Stimulated activated CD8-positive, alpha-beta memory T cell treated with anti-CD3 and anti-CD28 coated beads, Interleukin-4, amount 100 ng/mL, for 1 hour (primary cell): ENCODE measurements at regions not wholly inside any gene's neighbourhood (a gene's known extent, or its start where the extent isn't known, plus 50 kb on each side); places are given as distances from the start of the nearest gene placed in this dataset.

Experiments used
- DNase-seq, 2 donors: peaks; one replicate each; pipeline ENCODE4 v3.0.0-alpha.2; 2020; ENCODE audit warnings: low read depth in 2 of 2, low spot score in 1 of 2

- DNase-seq = no peak
Observed at GRCh38 chr5:61783481-61783880, 451.4 kb downstream of the ZSWIM6 start.

- DNase-seq = no peak
Observed at GRCh38 chr5:61784341-61784740, 452.3 kb downstream of the ZSWIM6 start.

GRCh38 chr5:61788548-61788947, 456.5 kb downstream of the ZSWIM6 start:
- no peak for DNase-seq

GRCh38 chr5:61790007-61790406, 457.9 kb downstream of the ZSWIM6 start:
- no peak for DNase-seq

DNA sequence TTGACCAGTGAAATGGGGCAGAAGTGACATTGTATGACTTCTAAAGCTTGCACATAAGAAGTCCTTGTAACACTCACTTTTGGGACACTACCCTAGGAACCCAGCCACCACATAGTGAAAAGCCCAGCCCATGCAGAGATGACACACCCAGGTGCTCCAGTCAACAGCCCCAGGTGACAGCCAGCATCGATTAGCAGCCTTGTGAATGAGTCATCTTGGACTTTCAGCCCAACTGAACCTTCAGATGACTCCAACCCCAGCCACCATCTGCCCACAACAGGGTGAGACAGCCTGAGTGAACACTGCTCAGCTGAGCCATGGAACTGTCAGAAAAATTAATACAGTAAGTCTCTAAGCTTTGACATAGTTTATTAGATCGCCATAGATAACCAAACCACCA, 458.6 kb downstream of the ZSWIM6 start:
- DNase-seq = no peak

- no peak for DNase-seq
Observed at GRCh38 chr5:61796773-61797172, 464.7 kb downstream of the ZSWIM6 start.

- DNase-seq = no peak
Observed at GRCh38 chr5:61800450-61800849, 468.4 kb downstream of the ZSWIM6 start.

DNA sequence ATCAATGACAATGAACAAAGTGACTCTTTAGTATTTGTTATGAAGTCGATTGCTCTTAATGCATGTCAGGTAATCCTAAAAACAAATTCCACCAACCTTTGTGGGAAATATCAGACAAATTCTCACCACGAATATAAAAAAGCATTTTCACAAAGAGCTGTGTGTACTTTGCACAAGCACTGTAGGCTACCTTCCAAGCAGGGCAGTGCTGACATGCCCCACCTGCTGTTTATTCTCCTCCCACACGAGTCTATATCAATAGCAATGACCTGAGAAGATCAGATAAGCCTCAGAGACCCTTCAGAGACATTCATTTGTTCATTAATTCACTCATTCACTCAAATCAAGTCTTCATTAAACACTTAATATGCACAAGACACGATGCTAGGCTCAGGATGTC, 469.1 kb downstream of the ZSWIM6 start:
- no peak for DNase-seq

- DNase-seq = no peak
Observed at GRCh38 chr5:61802456-61802855, 470.4 kb downstream of the ZSWIM6 start.

DNA sequence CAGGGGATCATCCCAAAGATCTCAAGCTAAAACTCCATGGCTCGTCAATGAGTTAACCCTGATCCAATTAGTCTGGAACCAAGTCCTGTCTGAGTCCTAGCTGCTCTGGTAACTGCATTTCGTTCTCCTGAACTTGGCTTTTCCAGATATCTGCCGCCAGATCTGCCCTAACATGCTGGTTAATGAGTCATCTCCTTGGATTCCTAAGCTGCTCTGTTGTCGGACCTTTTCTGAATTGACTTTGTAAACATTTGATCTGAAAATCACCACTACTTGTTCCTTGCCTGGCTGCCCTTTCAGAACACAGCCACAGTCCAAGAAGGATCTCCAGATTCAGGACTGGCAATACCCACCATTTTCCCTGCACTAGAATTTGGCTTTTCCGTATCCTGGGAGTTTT, 473.0 kb downstream of the ZSWIM6 start:
- no peak for DNase-seq

DNA sequence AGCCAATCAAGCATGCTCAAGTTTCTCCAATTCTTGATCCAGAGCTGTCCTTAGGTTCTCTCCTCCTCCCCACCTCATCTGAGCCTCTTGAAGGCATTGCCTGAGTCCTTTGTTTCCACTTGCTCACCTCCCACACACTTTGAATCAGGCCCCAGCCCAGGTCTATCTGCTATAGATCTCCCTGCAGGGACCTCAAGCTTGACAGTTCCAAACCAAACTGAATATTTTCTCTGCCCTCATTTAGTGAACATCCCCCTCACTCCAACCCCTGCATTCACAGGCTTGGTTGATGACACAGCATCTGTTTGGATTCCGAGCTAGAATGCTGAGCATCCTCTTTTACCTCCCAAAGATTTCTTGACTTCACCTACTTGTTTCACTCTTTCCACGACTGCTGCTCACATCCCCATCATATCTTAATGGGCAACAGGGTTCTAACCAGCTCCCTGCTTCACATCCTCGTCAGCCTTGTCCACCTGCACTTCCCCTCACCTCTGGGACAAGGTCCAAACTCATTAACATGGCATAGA, 474.5 kb downstream of the ZSWIM6 start:
- DNase-seq = no peak

DNA sequence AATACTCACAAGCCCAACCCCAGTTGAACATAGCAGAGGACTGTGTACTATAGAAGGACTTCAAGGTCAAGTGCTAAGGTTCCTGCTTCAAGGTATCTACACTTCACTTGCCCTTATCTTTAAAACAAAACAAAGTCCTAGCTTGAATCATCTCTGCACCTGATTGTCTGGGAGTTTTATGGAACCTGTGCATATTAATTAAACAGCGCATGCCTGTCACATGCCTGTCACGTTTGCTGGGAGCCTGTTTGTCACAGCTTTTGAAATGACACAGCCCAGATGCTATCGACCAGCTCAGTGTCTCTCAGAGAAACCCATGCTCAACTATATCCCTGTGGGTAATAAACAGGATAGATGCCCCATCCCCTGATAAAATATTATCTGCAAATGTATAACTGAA, 476.0 kb downstream of the ZSWIM6 start:
- DNase-seq = no peak

- DNase-seq = no peak
Observed at GRCh38 chr5:61808909-61809308, 476.9 kb downstream of the ZSWIM6 start.

- no peak for DNase-seq
Observed at GRCh38 chr5:61809651-61810050, 477.6 kb downstream of the ZSWIM6 start.

DNA sequence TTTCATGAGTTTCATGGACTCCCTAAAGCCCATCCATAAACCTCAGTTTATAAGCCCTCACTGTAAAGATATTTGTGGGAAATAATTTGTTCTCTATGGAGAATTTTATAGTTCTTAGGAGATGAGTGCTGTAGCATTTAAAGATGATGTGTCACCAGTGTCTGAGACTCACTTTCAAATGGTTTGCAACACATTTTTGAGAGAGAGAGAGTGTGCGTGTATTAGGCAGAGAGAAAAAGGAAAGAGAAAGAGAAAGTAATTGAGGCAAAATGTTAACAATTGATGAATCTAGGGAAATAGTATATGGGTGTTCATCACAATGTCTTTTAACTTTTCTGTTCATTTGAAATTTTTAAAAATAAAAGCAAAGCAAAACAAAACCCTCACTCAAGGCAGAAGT, 479.0 kb downstream of the ZSWIM6 start:
- DNase-seq = no peak

GRCh38 chr5:61813361-61813760, 481.3 kb downstream of the ZSWIM6 start:
- DNase-seq = no peak

- DNase-seq = no peak
Observed at GRCh38 chr5:61815339-61815738, 483.3 kb downstream of the ZSWIM6 start.

GRCh38 chr5:61816146-61816545, 484.1 kb downstream of the ZSWIM6 start:
- DNase-seq = no peak

- no peak for DNase-seq
Observed at GRCh38 chr5:61816585-61817450, 484.8 kb downstream of the ZSWIM6 start.

DNA sequence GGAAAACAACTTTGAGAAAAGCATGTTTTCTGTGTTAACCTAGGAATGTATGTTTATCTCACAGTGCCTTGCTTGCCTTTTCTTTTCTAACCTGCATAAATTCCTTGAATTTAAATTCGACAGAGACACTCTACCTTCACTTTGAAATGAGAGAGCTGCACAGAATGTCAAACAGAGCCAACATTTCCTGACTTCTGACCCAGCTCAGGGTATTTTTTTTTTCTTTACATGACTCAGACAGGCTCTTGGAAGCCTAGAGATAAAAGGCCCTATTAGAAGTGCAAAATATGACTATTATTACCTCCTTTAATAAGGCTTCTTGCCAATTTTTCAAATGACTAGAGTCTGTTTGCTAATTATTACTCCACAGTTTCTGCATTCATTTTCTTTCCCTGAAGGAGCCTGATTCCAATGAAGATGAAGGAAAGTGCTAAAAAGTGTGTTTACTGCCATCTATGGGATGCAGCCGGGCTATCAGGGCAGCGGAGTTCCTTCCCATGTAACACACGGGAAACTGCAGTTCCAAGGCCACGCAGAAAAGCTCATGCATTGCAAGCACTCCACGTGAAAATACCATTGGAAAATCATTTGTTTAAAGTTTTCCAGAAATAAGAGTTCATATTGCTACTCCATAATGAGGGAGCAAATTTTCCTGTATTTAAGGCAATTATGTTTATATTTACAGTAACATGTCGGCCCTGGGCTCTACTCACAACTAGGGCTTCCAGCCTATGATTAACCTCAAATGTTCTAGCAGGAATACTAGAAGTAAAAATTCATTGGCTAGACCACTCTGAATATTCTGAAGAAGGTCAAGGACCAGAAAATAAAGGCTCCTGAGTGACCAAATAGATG, 485.6 kb downstream of the ZSWIM6 start:
- DNase-seq = no peak

DNA sequence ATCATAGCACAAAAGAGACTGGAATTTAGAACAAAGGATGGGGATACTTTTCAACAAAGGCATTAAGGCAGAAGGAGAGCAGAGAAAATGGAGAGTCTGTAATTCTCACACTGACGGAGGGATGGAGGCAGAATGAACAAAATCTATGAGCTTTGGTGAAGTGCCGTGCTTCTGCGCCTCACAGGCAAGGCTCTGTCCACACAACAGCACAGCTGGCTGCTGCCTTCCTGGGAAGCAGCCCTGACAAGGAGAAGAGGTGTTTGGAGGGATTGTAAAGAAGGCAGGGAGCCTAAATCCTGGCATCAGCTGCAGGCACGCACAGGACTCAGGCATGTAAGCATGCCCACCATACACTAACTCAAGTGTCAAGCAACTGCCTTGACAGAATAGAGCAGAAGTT, 485.2 kb upstream of the KIF2A start:
- DNase-seq = no peak

DNA sequence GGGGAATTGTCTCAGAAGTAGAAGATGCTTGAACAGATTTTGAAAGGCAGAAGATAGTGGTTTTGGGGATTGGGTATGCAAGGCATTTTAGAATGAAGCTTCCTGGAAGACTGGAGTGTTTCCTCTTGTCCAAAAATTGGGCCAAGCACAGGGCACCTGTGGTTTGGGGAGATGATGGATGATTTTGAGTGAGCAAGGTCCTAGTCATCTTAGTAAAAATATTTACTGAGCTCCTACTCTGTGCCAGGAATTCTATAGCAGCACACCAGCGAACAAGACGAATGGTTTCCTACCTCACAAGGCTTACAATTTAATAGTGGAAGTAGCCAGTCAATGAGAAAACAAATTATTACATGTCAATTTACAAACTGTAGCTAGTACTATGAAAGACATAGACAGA, 484.4 kb upstream of the KIF2A start:
- DNase-seq = no peak
